H1 (cell line): ENCODE measurements at regions not wholly inside any gene's neighbourhood (a gene's known extent, or its start where the extent isn't known, plus 50 kb on each side); places are given as distances from the start of the nearest gene placed in this dataset.

Experiments used
- ATF3 ChIP-seq: IDR thresholded peaks from 2 replicates; pipeline ENCODE4 v1.6.1; 2011; ENCODE audit warnings: low read depth, mild to moderate bottlenecking, low read length; ENCODE audit not compliant: insufficient read depth
- BRCA1 ChIP-seq: IDR thresholded peaks from 2 replicates; pipeline ENCODE4 v1.6.1; 2012; ENCODE audit warnings: low read depth, low read length, improper control_type of control experiment
- EGR1 ChIP-seq: IDR thresholded peaks from 2 replicates; pipeline ENCODE4 v1.6.1; 2011; ENCODE audit warnings: low read depth, low read length, borderline replicate concordance
- HDAC2 ChIP-seq, 2 experiments: fragments of 300-600 bp in 1 of 2; sonication (generic) in 1 of 2; IDR thresholded peaks; 2 replicates each; pipeline ENCODE4 v1.6.1; 2011 to 2012; ENCODE audit warnings: low read depth in 2 of 2, low read length in 2 of 2, mild to moderate bottlenecking in 2 of 2, moderate library complexity in 2 of 2, borderline replicate concordance in 1 of 2, inconsistent platforms in 1 of 2
- KDM1A ChIP-seq: fragments of 200-600, 300-600 bp; sonication (generic); IDR thresholded peaks from 2 replicates; pipeline ENCODE4 v1.7.1; 2016; ENCODE audit warnings: mild to moderate bottlenecking, low read length, borderline replicate concordance
- POLR2A ChIP-seq, 2 experiments: IDR thresholded peaks; 1 replicate in 1 of 2; 2 replicates in 1 of 2; pipeline ENCODE4 v1.6.1; 2011; ENCODE audit warnings: low read depth in 2 of 2, low read length in 2 of 2, mild to moderate bottlenecking in 2 of 2; ENCODE audit errors: control extremely low read depth in 1 of 2
- POLR2AphosphoS5 ChIP-seq: IDR thresholded peaks from 2 replicates; pipeline ENCODE4 v1.6.1; 2011; ENCODE audit warnings: low read depth, low read length
- RBBP5 ChIP-seq: IDR thresholded peaks from 2 replicates; pipeline ENCODE4 v1.7.1; 2012; ENCODE audit warnings: low read depth, mild to moderate bottlenecking, inconsistent platforms, low read length, moderate library complexity, borderline replicate concordance
- RFX5 ChIP-seq: IDR thresholded peaks from 2 replicates; pipeline ENCODE4 v1.6.1; 2011; ENCODE audit warnings: low read depth, low read length, improper control_type of control experiment, borderline replicate concordance
- RXRA ChIP-seq: IDR thresholded peaks from 2 replicates; pipeline ENCODE4 v1.6.1; 2011; ENCODE audit warnings: low read depth, mild to moderate bottlenecking, low read length, moderate library complexity; ENCODE audit not compliant: insufficient read depth

- TF ChIP-seq EGR1 (no peak), RXRA (no peak), POLR2A (IDR thresholded peaks at IDR 0.05; ENCODE audit: control extremely low read depth in 1 of 2, low read depth in 2 of 2, low read length in 2 of 2) (no peak), KDM1A (no peak), POLR2AphosphoS5 (no peak), RBBP5 (no peak), HDAC2 (IDR thresholded peaks at IDR 0.05; ENCODE audit: borderline replicate concordance in 1 of 2, low read depth in 2 of 2, low read length in 2 of 2) (no peak), BRCA1 (no peak), ATF3 (no peak), RFX5 (no peak)
These were observed 456.6 kb upstream of the ACVR2A start for GRCh38 chr2:147388217-147388616.
